ENCODE measurements at regions not wholly inside any gene's neighbourhood (a gene's known extent, or its start where the extent isn't known, plus 50 kb on each side); places are given as distances from the start of the nearest gene placed in this dataset.

DNA sequence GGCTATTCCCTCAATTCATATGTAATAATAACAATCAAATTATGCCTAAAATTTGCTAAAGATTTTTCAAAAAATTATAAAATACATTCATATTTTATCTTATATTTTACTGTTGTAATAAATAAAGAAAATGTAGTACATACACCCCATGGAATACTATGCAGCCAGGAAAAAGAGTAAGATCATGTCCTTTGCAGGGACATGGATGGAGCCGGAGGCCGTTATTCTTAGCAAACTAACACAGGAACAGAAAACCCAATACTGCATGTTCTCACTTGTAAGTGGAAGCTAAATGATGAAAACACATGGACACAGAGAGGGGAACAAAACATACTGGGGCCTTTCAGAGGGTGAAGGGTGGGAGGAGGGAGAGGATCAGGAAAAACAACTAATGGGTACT, 584.2 kb upstream of the MMS22L start:
- no peak for FAIRE-seq
- H3K36me3 ChIP-seq (ENCODE audit: control insufficient read depth in 2 of 4, insufficient read depth in 4 of 4, low read length in 3 of 4): no peaks in the 10 kb centered on the region
- CTCF ChIA-PET (ENCODE audit: partially characterized antibody): no interaction called here

More for the DNA sequence above, 584.2 kb upstream of the MMS22L start:
- Histone ChIP-seq H3K9me3 (ENCODE audit: insufficient read depth in 2 of 2, low read depth in 1 of 2, low read length in 1 of 2) (no peaks in the 10 kb centered on the region), H3K27me3 (replicated peaks in 1 of 4; ENCODE audit: control insufficient read depth in 3 of 4, extremely low read depth in 1 of 4, insufficient read depth in 3 of 4, low read length in 3 of 4) (no peaks in the 10 kb centered on the region), H3K79me1 (ENCODE audit: low read depth, low read length) (no peaks in the 10 kb centered on the region), H3K56ac (replicated peaks; ENCODE audit: insufficient read length, low read depth, low read length) (no peak overlapping the region), H4K91ac (replicated peaks; ENCODE audit: insufficient read length, low read length) (no peak overlapping the region), H2BK5ac (ENCODE audit: low read depth, low read length) (no peak overlapping the region), H3K14ac (ENCODE audit: insufficient read length) (no peak overlapping the region), H4K20me1 (replicated peaks in 1 of 2; ENCODE audit: control insufficient read depth in 1 of 2, insufficient read depth in 2 of 2, low read length in 2 of 2) (no peaks in the 10 kb centered on the region), H3K4me3 (ENCODE audit: extremely low read depth in 1 of 4, insufficient read depth in 2 of 4, low read depth in 3 of 4, low read length in 4 of 4) (no peak overlapping the region), H3K4ac (replicated peaks; ENCODE audit: insufficient read length, low read depth, low read length) (no peak overlapping the region), H4K8ac (ENCODE audit: extremely low read depth, insufficient read depth, low read length) (no peak overlapping the region), H2BK120ac (replicated peaks; ENCODE audit: low read depth, low read length) (no peak overlapping the region), H3K4me1 (replicated peaks in 1 of 4; ENCODE audit: control insufficient read depth in 3 of 4, insufficient read depth in 4 of 4, low read length in 3 of 4) (peaks cover 0 to 5% (median 0%) of the 10 kb centered on the region in 4 experiments; a peak in 1 of 7 replicates), H3K23ac (ENCODE audit: insufficient read length) (no peak overlapping the region), H3K4me2 (ENCODE audit: insufficient read depth in 1 of 2, low read depth in 2 of 2, low read length in 2 of 2) (no peak overlapping the region), H2AK5ac (ENCODE audit: low read depth, low read length) (no peak overlapping the region), H2AFZ (ENCODE audit: low read length) (no peak overlapping the region), H2BK20ac (ENCODE audit: low read length) (no peak overlapping the region), H3K27ac (ENCODE audit: low read depth, low read length) (no peak overlapping the region), H4K5ac (ENCODE audit: insufficient read length, low read depth, low read length) (no peak overlapping the region), H3K18ac (ENCODE audit: extremely low read depth, low read length) (no peak overlapping the region), H2BK12ac (ENCODE audit: low read depth, low read length) (no peak overlapping the region), H3K23me2 (ENCODE audit: low read depth, low read length) (no peaks in the 10 kb centered on the region), H2BK15ac (ENCODE audit: low read length) (no peak overlapping the region), H3K79me2 (ENCODE audit: control insufficient read depth in 1 of 2, insufficient read depth in 2 of 2, low read length in 2 of 2) (no peaks in the 10 kb centered on the region), H3K9ac (replicated peaks in 1 of 4; ENCODE audit: extremely low read depth in 1 of 4, low read depth in 3 of 4, low read length in 3 of 4) (no peak overlapping the region)
- no peak for TF ChIP-seq NRF1 (IDR thresholded peaks at IDR 0.05; ENCODE audit: low read depth, low read length)
- TF ChIP-seq CHD2 (IDR thresholded peaks at IDR 0.05; ENCODE audit: low read length): no peak
- no peak for TF ChIP-seq YY1 (IDR thresholded peaks at IDR 0.05; ENCODE audit: low read depth, low read length)
- TF ChIP-seq KDM1A (IDR thresholded peaks at IDR 0.05; ENCODE audit: borderline replicate concordance, low read length): peak; percentile 43; the same call in 1 of the 2 replicates
- no peak for TF ChIP-seq CEBPB (IDR thresholded peaks at IDR 0.05; ENCODE audit: low read depth, low read length)
- DNase-seq (ENCODE audit: low read depth in 1 of 2, low spot score in 2 of 2): no peak
- POLR2A ChIA-PET (ENCODE audit: partially characterized antibody): no interaction called here
- 50% methylated on average over 2 of the region's 2 CpGs; no CpG with 5 or more reads in 1 of the 2 experiments for whole genome bisulfite sequencing, 2 experiments (ENCODE audit: extremely low coverage in 1 of 2, insufficient coverage in 1 of 2, insufficient read length in 1 of 2, insufficient replicate concordance in 2 of 2, low coverage in 1 of 2, low lambda C conversion rate in 2 of 2, missing lambda C conversion rate in 1 of 2)
